BE2C (cell line): ENCODE measurements at regions not wholly inside any gene's neighbourhood (a gene's known extent, or its start where the extent isn't known, plus 50 kb on each side); places are given as distances from the start of the nearest gene placed in this dataset.

Experiments used
- DNase-seq: peaks from one replicate; pipeline ENCODE4 v3.0.0-alpha.2; 2020
- H3K27me3 ChIP-seq: fragments of 250-450 bp; sonication (Bioruptor Pico); 2 replicates; pipeline ENCODE4 v1.5.1; 2020; ENCODE audit warnings: mild to moderate bottlenecking
- H3K36me3 ChIP-seq: fragments of 250-450 bp; sonication (Bioruptor Pico); 2 replicates; pipeline ENCODE4 v1.5.1; 2020; ENCODE audit warnings: mild to moderate bottlenecking
- H3K4me1 ChIP-seq: fragments of 250-450 bp; sonication (Bioruptor Pico); 2 replicates; pipeline ENCODE4 v1.5.1; 2020
- H3K4me3 ChIP-seq: 2 replicates; pipeline ENCODE4 v1.5.1; 2011; ENCODE audit warnings: low read depth, low read length
- H3K9me3 ChIP-seq: fragments of 250-450 bp; sonication (Bioruptor Pico); 2 replicates; pipeline ENCODE4 v1.5.1; 2020
- CTCF ChIP-seq: IDR thresholded peaks from 2 replicates; pipeline ENCODE4 v1.5.1; 2012; ENCODE audit warnings: mild to moderate bottlenecking, low read depth, low read length

- Histone ChIP-seq H3K27me3 (no peaks in the 10 kb centered on the region), H3K9me3 (no peaks in the 10 kb centered on the region), H3K36me3 (no peaks in the 10 kb centered on the region), H3K4me3 (no peak overlapping the region), H3K4me1 (no peaks in the 10 kb centered on the region)
- DNase-seq, result no peak
- no peak for TF ChIP-seq CTCF
Observed at GRCh38 chr11:106495046-106495445, 417.6 kb downstream of the AASDHPPT start.

DNA sequence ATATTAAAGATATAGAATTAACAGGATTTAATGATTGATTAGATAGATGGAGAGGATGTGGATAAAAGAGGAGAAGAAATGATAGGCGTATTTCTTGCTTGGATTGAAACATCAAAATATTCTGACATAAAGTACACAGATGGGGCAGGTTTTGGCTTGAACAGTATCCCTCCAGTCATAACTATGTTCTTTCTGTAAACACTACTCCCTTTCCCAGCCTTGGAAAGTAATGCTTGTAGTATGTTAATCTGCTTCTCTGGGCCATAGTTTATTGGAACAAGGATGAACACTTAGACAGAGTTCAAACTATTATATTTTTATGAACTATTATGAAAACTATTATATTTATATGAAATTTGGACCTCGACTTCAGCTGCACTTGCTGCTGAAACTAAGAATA lies 419.2 kb downstream of the AASDHPPT start:
- no peak overlapping the region for H3K4me3 ChIP-seq
- H3K36me3 ChIP-seq, result no peaks in the 10 kb centered on the region
- DNase-seq, result no peak
- TF ChIP-seq CTCF, result no peak
- no peaks in the 10 kb centered on the region for H3K9me3 ChIP-seq
- H3K4me1 ChIP-seq, result no peaks in the 10 kb centered on the region
- H3K27me3 ChIP-seq, result no peaks in the 10 kb centered on the region

- H3K27me3 ChIP-seq, result no peaks in the 10 kb centered on the region
- no peaks in the 10 kb centered on the region for H3K36me3 ChIP-seq
- no peaks in the 10 kb centered on the region for H3K4me1 ChIP-seq
- TF ChIP-seq CTCF, result no peak
- H3K9me3 ChIP-seq, result no peaks in the 10 kb centered on the region
- DNase-seq, result no peak
- no peak overlapping the region for H3K4me3 ChIP-seq
Observed at GRCh38 chr11:106497321-106497720, 419.9 kb downstream of the AASDHPPT start.

DNA sequence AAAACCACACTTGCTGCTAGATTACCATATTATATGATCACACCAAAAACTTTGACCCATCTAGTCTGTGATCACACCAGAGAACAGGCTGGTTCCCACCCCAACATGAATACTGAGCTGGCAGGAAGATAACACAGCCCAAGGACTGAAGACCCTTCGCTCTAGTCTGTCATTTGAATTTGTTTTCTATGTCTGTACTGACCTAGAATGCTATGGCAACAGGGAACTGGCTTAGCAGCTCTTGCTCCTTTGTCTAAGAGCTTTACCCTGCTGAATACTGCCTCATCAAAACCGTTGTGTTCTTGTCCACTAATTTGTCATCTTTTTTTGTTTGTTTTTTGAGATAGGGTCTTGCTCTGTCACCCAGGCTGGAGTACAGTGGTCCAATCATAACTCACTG lies 420.4 kb downstream of the AASDHPPT start:
- DNase-seq, result no peak
- H3K36me3 ChIP-seq, result no peaks in the 10 kb centered on the region

GRCh38 chr11:106503901-106504300 lies 426.4 kb downstream of the AASDHPPT start:
- H3K4me1 ChIP-seq, result no peaks in the 10 kb centered on the region
- H3K36me3 ChIP-seq, result no peaks in the 10 kb centered on the region
- H3K27me3 ChIP-seq, result no peaks in the 10 kb centered on the region
- no peak overlapping the region for H3K4me3 ChIP-seq
- no peak for DNase-seq
- no peak for TF ChIP-seq CTCF
- no peaks in the 10 kb centered on the region for H3K9me3 ChIP-seq

More for the DNA sequence above, 420.4 kb downstream of the AASDHPPT start:
- no peak overlapping the region for H3K4me3 ChIP-seq
- no peaks in the 10 kb centered on the region for H3K27me3 ChIP-seq
- no peaks in the 10 kb centered on the region for H3K9me3 ChIP-seq
- TF ChIP-seq CTCF, result no peak
- no peaks in the 10 kb centered on the region for H3K4me1 ChIP-seq

DNA sequence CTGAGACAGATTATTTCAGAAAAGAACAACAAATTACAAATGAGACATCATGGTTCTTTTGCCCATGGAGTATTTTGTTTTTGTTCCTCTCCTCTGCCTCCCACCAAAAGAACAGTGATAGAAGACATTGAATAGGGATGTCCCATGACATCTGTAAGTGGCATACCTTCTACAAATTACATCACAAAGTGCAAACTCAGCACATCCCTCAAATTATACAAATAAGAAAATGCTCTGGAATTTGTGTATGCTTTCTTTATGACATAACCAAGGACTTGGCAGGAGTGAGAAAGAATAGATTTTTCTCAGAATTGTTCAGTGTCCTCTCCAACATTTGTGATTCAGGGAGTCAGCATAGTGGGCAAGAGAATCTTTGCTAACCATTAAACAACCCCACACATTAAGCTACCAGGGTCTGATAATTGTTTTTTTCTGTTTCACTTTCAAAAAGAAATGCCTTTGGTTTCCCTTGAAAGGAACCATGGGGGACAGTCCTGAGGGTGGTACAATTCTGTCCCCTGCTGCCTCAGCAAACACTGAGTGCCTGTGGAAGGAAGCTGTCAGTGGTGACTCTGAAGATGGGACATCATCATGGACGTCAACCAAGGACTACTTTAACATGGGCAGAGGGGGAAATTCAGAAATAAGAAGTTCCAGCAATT lies 430.3 kb downstream of the AASDHPPT start:
- no peaks in the 10 kb centered on the region for H3K4me1 ChIP-seq
- H3K9me3 ChIP-seq, result no peaks in the 10 kb centered on the region
- no peak overlapping the region for H3K4me3 ChIP-seq
- DNase-seq, result no peak
- no peaks in the 10 kb centered on the region for H3K27me3 ChIP-seq
- TF ChIP-seq CTCF, result no peak
- no peaks in the 10 kb centered on the region for H3K36me3 ChIP-seq
